ENCODE measurements at regions not wholly inside any gene's neighbourhood (a gene's known extent, or its start where the extent isn't known, plus 50 kb on each side); places are given as distances from the start of the nearest gene placed in this dataset.

DNA sequence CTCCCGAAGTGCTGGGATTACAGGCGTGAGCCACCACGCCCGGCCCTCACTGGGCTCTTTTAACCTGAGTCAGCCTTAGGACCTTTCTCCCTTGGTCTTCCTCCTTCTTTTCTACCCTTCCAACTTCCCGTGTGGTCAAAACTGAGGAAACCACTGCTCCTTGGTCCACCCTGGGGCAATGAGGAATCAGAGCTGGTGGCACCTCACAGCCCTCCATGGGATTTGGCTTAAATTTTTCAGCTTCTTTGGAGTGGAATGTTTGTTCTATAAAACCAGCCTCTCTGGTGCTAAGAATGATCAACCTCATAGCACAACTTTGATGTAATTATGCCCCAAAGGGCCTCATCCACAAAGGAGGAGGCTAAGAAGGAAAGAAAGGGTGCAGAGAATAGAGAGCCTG is 76.6 kb upstream of the CFAP20DC start:
- Histone ChIP-seq H3K9me3 (no peaks in the 10 kb centered on the region), H3K27ac (no peak overlapping the region), H3K27me3 (no peaks in the 10 kb centered on the region), H3K4me3 (no peak overlapping the region), H3K36me3 (no peaks in the 10 kb centered on the region), H3K4me1 (ENCODE audit: insufficient read depth) (no peaks in the 10 kb centered on the region)
- TF ChIP-seq POLR2A (IDR thresholded peaks at IDR 0.05) (no peak), EP300 (IDR thresholded peaks at IDR 0.05) (no peak)
- TF ChIP-seq, protein P1, sequence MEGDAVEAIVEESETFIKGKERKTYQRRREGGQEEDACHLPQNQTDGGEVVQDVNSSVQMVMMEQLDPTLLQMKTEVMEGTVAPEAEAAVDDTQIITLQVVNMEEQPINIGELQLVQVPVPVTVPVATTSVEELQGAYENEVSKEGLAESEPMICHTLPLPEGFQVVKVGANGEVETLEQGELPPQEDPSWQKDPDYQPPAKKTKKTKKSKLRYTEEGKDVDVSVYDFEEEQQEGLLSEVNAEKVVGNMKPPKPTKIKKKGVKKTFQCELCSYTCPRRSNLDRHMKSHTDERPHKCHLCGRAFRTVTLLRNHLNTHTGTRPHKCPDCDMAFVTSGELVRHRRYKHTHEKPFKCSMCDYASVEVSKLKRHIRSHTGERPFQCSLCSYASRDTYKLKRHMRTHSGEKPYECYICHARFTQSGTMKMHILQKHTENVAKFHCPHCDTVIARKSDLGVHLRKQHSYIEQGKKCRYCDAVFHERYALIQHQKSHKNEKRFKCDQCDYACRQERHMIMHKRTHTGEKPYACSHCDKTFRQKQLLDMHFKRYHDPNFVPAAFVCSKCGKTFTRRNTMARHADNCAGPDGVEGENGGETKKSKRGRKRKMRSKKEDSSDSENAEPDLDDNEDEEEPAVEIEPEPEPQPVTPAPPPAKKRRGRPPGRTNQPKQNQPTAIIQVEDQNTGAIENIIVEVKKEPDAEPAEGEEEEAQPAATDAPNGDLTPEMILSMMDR (IDR thresholded peaks at IDR 0.05): no peak
- 97% methylated on average over 5 of the region's 5 CpGs for WGBS, 3 donors
- intact Hi-C loops (cut with DNase I): no loop called here
- no peak for DNase-seq

DNA sequence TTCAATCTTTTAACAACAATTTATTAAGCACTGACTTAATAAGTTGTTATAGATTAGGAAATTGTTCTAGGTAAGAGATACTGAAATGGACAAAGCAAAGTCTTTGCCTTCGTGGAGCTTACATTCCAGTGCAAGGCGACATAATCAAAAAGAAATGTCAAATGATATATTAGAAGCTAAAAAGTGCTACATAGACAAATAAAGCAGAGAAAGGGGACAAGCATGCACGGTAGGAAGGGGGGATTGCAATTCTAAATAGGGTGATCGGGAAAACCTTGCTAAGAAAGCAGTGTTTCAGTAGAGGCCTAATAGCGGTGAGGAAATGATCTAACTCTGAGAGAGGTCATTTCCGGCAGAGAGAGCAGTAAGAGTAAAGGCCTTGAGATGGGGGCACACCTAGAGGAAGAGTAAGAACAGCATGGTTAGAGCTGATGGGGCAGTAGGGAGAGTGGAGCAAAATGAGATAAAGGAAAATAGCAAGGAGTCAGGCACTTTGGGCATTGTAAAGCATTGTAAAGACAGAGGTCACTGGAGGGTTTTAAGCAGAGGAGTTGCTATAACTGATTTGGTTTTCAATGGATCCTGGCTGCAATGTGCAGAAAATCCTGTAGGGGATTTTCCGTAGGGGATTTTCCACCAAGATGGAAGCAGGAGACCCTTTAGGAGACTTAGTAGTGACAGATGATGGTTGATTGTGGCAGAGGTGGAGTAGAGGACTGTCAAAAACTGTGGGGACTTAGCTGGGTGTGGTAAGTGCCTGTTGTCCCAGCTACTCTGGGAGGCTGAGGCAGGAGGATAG is 71.7 kb upstream of the CFAP20DC start:
- WGBS, 3 donors: 94% methylated on average over 7 of the region's 7 CpGs
- no peaks in the 10 kb centered on the region for H3K36me3 ChIP-seq
- DNase-seq: no peak
- no peaks in the 10 kb centered on the region for H3K9me3 ChIP-seq
- no peaks in the 10 kb centered on the region for H3K27me3 ChIP-seq
- TF ChIP-seq, protein P1 (IDR thresholded peaks at IDR 0.05): no peak
- TF ChIP-seq EP300 (IDR thresholded peaks at IDR 0.05) (no peak), POLR2A (IDR thresholded peaks at IDR 0.05) (no peak)
- no peaks in the 10 kb centered on the region for H3K4me1 ChIP-seq (ENCODE audit: insufficient read depth)
- no peak overlapping the region for H3K27ac ChIP-seq
- H3K4me3 ChIP-seq: no peak overlapping the region
- intact Hi-C loops (cut with DNase I): no loop called here

DNA sequence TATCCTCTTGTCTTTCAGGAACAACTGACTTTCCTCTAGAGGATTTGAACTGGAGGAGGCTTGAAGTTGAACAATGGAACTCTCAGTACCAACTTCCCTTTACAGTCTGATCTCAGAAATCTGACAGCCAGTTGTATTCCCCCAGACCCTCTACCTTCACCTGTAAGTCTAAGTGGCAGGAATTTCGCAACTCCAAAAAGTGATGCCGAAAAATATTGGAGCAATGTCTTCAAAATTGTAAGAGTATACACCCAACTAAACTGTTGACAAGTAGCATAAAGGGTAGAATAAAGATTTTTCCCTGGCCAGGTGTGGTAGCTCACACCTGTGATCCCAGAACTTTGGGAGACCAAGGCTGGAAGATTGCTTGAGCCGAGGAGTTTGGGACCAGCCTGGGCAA is 69.1 kb upstream of the CFAP20DC start:
- WGBS, 3 donors: 93 to 100% (median 98%) methylated on average over 3 of the region's 3 CpGs
- Histone ChIP-seq H3K27me3 (no peaks in the 10 kb centered on the region), H3K9me3 (no peaks in the 10 kb centered on the region), H3K27ac (no peak overlapping the region), H3K36me3 (no peaks in the 10 kb centered on the region), H3K4me1 (ENCODE audit: insufficient read depth) (no peaks in the 10 kb centered on the region), H3K4me3 (no peak overlapping the region)
- DNase-seq: no peak
- TF ChIP-seq, protein P1 (IDR thresholded peaks at IDR 0.05): no peak
- TF ChIP-seq EP300 (IDR thresholded peaks at IDR 0.05): no peak
- no peak for TF ChIP-seq POLR2A (IDR thresholded peaks at IDR 0.05)
- intact Hi-C loops (cut with DNase I): no loop called here

DNA sequence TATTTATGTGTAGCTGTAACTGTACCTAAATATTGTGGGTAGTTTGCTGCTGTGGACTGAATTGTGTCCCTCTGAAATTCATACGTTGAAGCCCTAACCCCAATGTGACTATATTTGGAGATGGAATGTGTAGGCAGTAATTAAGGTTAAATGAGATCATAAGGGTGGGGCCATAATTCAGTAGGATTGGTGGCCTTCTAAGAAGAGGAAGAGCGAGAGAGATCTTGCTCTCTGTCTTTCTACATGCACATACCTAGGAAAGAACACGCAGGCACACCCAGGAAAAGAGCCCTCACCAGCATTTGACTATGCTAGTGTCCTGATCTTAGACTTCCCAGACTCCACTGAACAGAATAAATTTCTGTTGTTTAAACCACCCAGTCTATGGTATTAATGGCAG is 67.6 kb upstream of the CFAP20DC start:
- no peak overlapping the region for H3K27ac ChIP-seq
- DNase-seq: no peak
- no peak for TF ChIP-seq EP300 (IDR thresholded peaks at IDR 0.05)
- no peak for TF ChIP-seq POLR2A (IDR thresholded peaks at IDR 0.05)
- TF ChIP-seq, protein P1 (IDR thresholded peaks at IDR 0.05): no peak
- no peaks in the 10 kb centered on the region for H3K9me3 ChIP-seq
- no peaks in the 10 kb centered on the region for H3K36me3 ChIP-seq
- intact Hi-C loops (cut with DNase I): no loop called here
- no peaks in the 10 kb centered on the region for H3K27me3 ChIP-seq
- WGBS, 3 donors: 89 to 92% (median 91%) methylated on average over 3 of the region's 3 CpGs
- H3K4me3 ChIP-seq: no peak overlapping the region
- no peaks in the 10 kb centered on the region for H3K4me1 ChIP-seq (ENCODE audit: insufficient read depth)
